SU-DHL-6 (cell line): ENCODE measurements at regions not wholly inside any gene's neighbourhood (a gene's known extent, or its start where the extent isn't known, plus 50 kb on each side); places are given as distances from the start of the nearest gene placed in this dataset.

ENCODE experiments used
- H2AFZ ChIP-seq: fragments of 200-600 bp; sonication (generic); 2 replicates; pipeline ENCODE4 v1.6.1; 2014; ENCODE audit warnings: low read depth, mild to moderate bottlenecking, moderate library complexity, mixed read lengths, antibody characterized with exemption, low read length; ENCODE audit not compliant: severe bottlenecking
- H3F3A ChIP-seq: fragments of 200-600 bp; shearing (Covaris generic); 2 replicates; pipeline ENCODE4 v1.6.0; 2016; ENCODE audit warnings: antibody characterized with exemption, mild to moderate bottlenecking; ENCODE audit not compliant: insufficient read depth
- H3K27ac ChIP-seq: fragments of 200-600 bp; sonication (generic); 2 replicates; pipeline ENCODE4 v1.5.1; 2016; ENCODE audit warnings: low read depth, mild to moderate bottlenecking, low read length, moderate library complexity, mixed read lengths
- H3K27me3 ChIP-seq: fragments of 200-600 bp; sonication (generic), shearing (Covaris generic); 2 replicates; pipeline ENCODE4 v1.6.0; 2014; ENCODE audit warnings: mild to moderate bottlenecking, low read length
- H3K36me3 ChIP-seq: fragments of 200-600 bp; sonication (generic); 2 replicates; pipeline ENCODE4 v1.6.1; 2014; ENCODE audit warnings: mild to moderate bottlenecking, low read length, mixed read lengths
- H3K4me2 ChIP-seq: fragments of 300-600, 200-600 bp; shearing (Covaris generic), sonication (generic); 2 replicates; pipeline ENCODE4 v1.6.0; 2014; ENCODE audit warnings: low read length, low read depth, mild to moderate bottlenecking; ENCODE audit not compliant: poor library complexity, severe bottlenecking
- H3K4me3 ChIP-seq: fragments of 200-600 bp; sonication (generic); 2 replicates; pipeline ENCODE4 v1.5.1; 2014; ENCODE audit warnings: antibody characterized with exemption, low read length, mild to moderate bottlenecking, mixed read lengths; ENCODE audit not compliant: insufficient read depth, poor library complexity, severe bottlenecking
- H3K79me2 ChIP-seq: fragments of 200-600 bp; sonication (generic); 2 replicates; pipeline ENCODE4 v1.6.1; 2014; ENCODE audit warnings: mild to moderate bottlenecking, low read length, moderate library complexity; ENCODE audit not compliant: insufficient read depth
- H3K9ac ChIP-seq: fragments of 200-600 bp; sonication (generic); 2 replicates; pipeline ENCODE4 v1.7.0; 2014; ENCODE audit warnings: mild to moderate bottlenecking, low read length
- H3K9me2 ChIP-seq: fragments of 200-600 bp; sonication (generic); replicated peaks from 2 replicates; pipeline ENCODE4 v1.6.1; 2014; ENCODE audit warnings: low read length; ENCODE audit not compliant: insufficient read depth
- H3K9me3 ChIP-seq: fragments of 200-600 bp; sonication (generic); 2 replicates; pipeline ENCODE4 v1.6.1; 2014; ENCODE audit warnings: low read length, mixed read lengths; ENCODE audit not compliant: insufficient read depth
- H4K20me1 ChIP-seq: fragments of 200-600 bp; sonication (generic); 2 replicates; pipeline ENCODE4 v1.6.1; 2014; ENCODE audit warnings: low read depth, mild to moderate bottlenecking, antibody characterized with exemption, low read length, moderate library complexity, mixed read lengths
- CTCF ChIP-seq: fragments of 200-600 bp; sonication (generic); IDR thresholded peaks from one replicate; pipeline ENCODE4 v1.5.1; 2017; ENCODE audit warnings: antibody characterized with exemption, mild to moderate bottlenecking, low read length, moderate library complexity; ENCODE audit not compliant: insufficient read depth, poor library complexity, severe bottlenecking
- EZH2phosphoT487 ChIP-seq: fragments of 200-600 bp; sonication (generic), shearing (Covaris generic); conservative IDR thresholded peaks from 2 replicates; pipeline ENCODE4 v1.6.1; 2018; ENCODE audit warnings: mild to moderate bottlenecking, antibody characterized with exemption, low read length, moderate library complexity, mixed read lengths

GRCh38 chr4:152011469-152011868, 250.7 kb upstream of the GATB start:
- H3K27me3 ChIP-seq: no peaks in the 10 kb centered on the region
- H3K36me3 ChIP-seq: no peaks in the 10 kb centered on the region
- no peak overlapping the region for H3K4me3 ChIP-seq
- H3K27ac ChIP-seq: no peak overlapping the region
- H3K9me3 ChIP-seq: peaks cover 6% of the 10 kb centered on the region; the same call in 1 of the 2 replicates
- no peak overlapping the region for H3K9ac ChIP-seq
- no peak overlapping the region for H2AFZ ChIP-seq
- H4K20me1 ChIP-seq: no peaks in the 10 kb centered on the region
- no peak overlapping the region for H3K4me2 ChIP-seq
- TF ChIP-seq EZH2phosphoT487 (no peak), CTCF (no peak)
- H3K9me2 ChIP-seq: no peaks in the 10 kb centered on the region
- H3K79me2 ChIP-seq: no peaks in the 10 kb centered on the region
- H3F3A ChIP-seq: no peaks in the 10 kb centered on the region

- Histone ChIP-seq H3K4me2 (no peak overlapping the region), H3K27me3 (no peaks in the 10 kb centered on the region), H4K20me1 (no peaks in the 10 kb centered on the region), H3K79me2 (no peaks in the 10 kb centered on the region), H3K4me3 (no peak overlapping the region), H3F3A (no peaks in the 10 kb centered on the region), H3K9me3 (peaks cover 6% of the 10 kb centered on the region; the same call in 1 of the 2 replicates), H3K9me2 (no peaks in the 10 kb centered on the region), H3K36me3 (no peaks in the 10 kb centered on the region), H2AFZ (no peak overlapping the region), H3K9ac (no peak overlapping the region), H3K27ac (no peak overlapping the region)
- TF ChIP-seq EZH2phosphoT487 (no peak), CTCF (no peak)
Observed at GRCh38 chr4:152010710-152011079, 249.9 kb upstream of the GATB start.

- Histone ChIP-seq H3K9ac (no peak overlapping the region), H2AFZ (no peak overlapping the region), H3K36me3 (no peaks in the 10 kb centered on the region), H3K9me3 (peaks cover 6% of the 10 kb centered on the region; the same call in 1 of the 2 replicates), H3K4me2 (no peak overlapping the region), H3F3A (no peaks in the 10 kb centered on the region), H3K4me3 (no peak overlapping the region), H3K27ac (no peak overlapping the region), H3K79me2 (no peaks in the 10 kb centered on the region), H3K9me2 (no peaks in the 10 kb centered on the region), H4K20me1 (no peaks in the 10 kb centered on the region), H3K27me3 (no peaks in the 10 kb centered on the region)
- TF ChIP-seq CTCF: no peak
- no peak for TF ChIP-seq EZH2phosphoT487
Observed at GRCh38 chr4:152009983-152010709, 249.3 kb upstream of the GATB start.
